C1 segment of cervical spinal cord (tissue), 14 donors: ENCODE measurements at regions not wholly inside any gene's neighbourhood (a gene's known extent, or its start where the extent isn't known, plus 50 kb on each side); places are given as distances from the start of the nearest gene placed in this dataset.
"Not testable (repeated sequence)": the region's sequence is repeated elsewhere in the genome, so short reads cannot be mapped to it uniquely, and the experiment has no call there.

Experiments used
- DNase-seq, 14 donors: peaks; one replicate each; lab custom pipeline; 2025; lab: John Stamatoyannopoulos, UW

DNA sequence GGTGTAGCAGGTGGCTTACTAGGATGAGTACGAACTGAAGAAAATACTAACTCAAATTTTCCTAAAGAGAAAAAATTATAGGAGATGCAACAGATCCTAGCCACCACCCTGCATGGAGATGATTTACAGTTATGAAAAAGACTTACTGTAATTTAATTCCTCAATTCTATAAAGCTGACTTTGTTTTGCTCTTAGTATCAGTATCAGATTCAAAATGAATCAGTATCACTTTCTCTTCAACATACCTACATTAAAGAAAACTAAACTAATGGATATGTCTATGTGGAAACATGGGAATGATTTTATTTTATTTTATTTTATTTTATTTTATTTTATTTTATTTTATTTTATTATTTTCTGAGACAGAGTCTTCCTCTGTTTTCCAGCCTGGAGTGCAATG is 525.8 kb downstream of the NLGN4X start:
- no peak for DNase-seq

DNA sequence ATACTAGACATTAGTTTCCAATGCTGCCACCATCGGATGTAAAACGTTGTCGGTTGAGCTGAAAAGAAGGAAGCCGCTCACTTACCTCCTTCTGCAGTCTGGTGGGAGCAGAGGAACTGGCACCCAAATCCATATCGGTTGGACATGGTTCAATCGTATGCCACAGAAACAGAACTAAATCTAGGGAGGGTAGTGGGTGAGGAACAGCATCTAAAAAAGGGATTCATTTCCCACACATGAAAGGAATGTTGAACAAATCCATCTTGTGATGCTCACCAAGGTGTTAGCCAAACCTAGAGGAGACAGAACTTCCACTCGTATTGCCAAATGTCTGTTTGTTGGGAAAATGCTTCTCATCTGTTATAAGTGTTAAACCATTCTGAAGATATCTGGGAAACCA is 532.7 kb downstream of the NLGN4X start:
- no peak for DNase-seq

DNA sequence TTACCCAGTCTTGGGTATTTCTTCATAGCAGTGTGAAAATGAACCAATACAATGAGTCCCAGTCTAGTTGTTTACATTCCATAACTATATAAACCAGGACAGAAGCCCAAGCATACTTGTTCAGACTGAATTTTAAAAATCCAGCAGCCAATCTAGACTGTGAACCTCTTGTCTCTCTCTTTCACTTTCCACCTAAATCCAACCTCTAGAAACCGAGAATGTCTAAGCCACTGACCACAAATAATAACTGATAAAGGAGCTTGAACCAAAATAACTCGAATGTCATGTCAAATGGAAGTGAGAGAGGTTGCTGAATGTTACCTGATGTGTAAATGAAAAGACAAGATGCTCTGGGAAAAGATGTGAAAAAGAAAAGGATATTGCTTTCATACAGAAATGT is 544.7 kb downstream of the NLGN4X start:
- no peak for DNase-seq

GRCh38 chrX:5681159-5681558 is 547.5 kb downstream of the NLGN4X start:
- peak in 1 of 14 donors; percentile 2 for DNase-seq

DNA sequence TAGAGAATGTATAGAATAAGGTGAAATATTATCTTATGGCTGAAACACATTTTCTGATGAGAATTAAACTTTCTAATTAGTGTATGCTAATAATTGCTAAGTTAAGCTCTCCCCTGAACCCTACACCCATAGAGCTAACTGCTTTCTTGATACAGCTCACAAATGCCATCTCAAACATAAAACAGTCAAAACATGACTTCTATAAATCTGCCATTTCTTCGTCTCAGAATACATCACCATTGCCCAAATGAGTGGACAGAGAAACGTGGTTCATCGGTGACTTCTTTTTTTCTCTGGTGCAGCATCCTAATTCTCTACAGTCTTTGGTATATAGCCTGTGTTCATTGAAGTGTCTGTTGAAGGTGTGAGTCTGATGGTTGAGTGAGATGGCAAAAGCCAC is 554.6 kb downstream of the NLGN4X start:
- no peak for DNase-seq

- no peak for DNase-seq
Observed at GRCh38 chrX:5672099-5672498, 556.6 kb downstream of the NLGN4X start.

- not testable (repeated sequence) for DNase-seq
Observed at GRCh38 chrX:5666689-5667088, 562.0 kb downstream of the NLGN4X start.

DNA sequence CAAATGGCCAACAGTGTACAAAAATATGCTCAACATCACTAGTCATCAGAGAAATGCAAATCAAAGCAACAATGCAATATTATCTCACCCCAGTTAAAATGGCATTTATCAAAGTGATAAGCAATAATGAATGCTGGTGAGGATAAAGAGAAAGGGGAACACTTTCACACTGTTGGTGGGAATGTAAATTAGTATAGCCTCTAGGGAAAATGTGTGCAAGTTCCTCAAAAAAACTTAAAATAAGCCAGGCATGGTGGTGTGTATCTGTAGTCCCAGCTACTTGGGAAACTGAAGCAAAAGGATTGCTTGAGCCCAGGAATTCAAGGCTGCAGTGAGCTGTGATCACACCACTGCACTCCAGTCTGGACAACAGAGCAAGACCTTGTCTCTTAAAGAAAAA is 572.1 kb downstream of the NLGN4X start:
- DNase-seq: no peak

- no peak for DNase-seq
Observed at GRCh38 chrX:5650904-5651303, 577.8 kb downstream of the NLGN4X start.

DNA sequence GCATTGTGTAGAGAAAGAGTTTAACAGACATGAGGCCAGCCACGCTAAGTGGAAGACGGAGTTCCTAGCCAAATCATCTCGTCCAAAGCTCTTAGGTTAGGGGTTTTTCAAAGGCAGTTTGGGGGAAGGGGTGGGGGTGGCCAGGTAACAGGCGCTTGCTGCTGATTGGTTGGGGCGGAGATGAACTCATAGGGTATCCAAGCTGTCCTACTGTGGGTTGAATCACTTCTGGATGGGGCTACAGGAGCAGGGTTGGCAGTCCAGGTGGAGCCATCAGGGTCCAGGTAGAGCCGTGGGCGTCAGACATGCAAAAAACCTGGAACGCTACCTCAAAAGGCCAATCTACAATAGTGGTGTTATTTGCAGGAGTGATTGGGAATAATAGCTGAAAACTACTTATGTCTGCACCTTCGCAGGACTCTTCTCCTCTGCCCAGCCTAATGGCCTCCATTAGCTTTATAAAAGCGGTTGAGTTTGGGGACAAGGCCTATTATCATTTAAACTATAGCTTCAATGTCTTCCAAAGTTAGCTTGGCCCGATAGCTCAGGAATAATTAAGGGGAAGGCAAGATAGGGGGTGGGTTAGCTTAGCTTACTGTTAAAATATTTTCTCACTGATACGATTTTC is 579.6 kb downstream of the NLGN4X start:
- no peak for DNase-seq

DNA sequence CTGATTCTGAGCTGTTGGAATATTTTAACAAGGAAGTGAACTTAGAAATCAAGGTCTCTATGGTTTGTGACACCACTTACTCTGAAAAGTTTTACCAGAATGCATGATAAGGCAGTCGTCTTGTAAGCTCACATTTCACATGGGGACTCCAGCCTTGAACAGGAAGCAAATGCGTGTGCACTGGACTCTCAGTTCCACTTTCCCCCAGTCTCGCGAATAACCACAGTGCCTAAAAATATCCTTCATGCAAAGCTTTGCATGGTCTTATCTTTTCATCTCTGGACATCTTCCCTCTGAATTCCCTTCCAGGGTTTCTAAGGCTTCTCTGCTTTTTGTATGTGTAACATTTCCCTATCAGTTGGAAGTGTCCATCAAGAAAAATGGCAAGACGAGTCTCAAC is 581.8 kb downstream of the NLGN4X start:
- peak in 4 of 14 donors; percentile 0 to 21 (median 0) for DNase-seq

DNA sequence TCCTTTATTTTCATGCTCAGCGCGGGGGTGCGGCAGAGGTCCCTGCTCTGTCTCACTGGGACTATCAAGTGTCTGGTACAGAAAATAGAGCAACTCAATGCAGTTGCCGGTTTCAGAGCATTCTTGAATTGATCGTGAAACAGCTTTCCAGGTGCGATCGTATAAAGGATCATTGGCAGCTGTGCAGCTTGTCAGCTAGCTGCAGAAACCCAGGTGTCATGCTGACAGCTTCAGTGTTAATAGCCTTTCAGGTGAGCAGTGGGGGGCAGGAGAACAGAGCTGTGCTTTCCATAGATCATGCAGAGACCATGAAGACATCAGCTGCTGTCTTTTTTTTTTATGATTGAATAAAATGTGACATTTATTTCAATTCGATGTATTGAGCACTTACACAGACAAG is 583.9 kb downstream of the NLGN4X start:
- no peak for DNase-seq

- DNase-seq: no peak
Observed at GRCh38 chrX:5640071-5640470, 588.6 kb downstream of the NLGN4X start.

- DNase-seq: no peak
Observed at GRCh38 chrX:5638572-5638971, 590.1 kb downstream of the NLGN4X start.

GRCh38 chrX:5632887-5633286 is 595.8 kb downstream of the NLGN4X start:
- no peak for DNase-seq

- no peak for DNase-seq
Observed at GRCh38 chrX:5632061-5632614, 596.5 kb downstream of the NLGN4X start.

- DNase-seq: peak in 5 of 14 donors; percentile 3 to 31 (median 11)
Observed at GRCh38 chrX:5617666-5618065, 611.0 kb downstream of the NLGN4X start.

DNA sequence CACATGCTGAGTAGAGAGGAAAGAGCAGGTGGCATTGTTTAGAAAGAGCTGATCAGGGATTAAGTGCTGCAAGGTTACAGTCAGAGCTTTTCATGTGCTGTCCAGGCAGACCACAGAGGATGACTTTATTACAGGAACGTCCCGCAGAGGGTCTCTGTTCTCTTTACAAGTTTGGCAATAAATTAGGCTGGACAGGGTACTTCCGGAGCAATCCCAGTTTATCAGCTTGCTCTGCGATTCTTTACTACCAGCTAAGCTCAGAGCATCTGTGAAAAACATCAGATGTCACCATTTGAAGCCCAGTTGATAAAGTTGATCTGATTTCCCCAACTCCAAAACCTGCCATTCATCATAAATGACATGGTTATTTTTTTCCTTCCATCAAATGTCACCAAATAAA is 633.1 kb downstream of the NLGN4X start:
- no peak for DNase-seq

- DNase-seq: no peak
Observed at GRCh38 chrX:5586726-5587125, 641.9 kb downstream of the NLGN4X start.

DNA sequence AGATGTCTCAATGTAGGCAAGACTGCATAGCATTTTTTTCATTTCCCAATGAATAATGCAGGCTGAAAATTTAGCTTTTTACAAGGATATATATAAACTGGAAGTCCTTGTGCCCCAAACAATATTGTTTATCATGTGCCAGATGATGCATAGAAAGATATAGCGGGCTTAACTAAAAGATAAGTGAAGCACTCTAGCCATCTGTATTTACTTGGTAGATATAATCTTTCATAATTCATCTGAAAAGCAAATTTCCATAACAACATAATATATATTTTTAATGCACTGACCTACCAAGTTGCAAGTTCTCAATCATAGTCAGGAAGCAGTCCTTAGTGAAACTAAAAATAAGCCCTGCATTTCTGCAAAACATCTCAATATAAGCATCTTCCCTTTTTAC is 653.3 kb downstream of the NLGN4X start:
- no peak for DNase-seq

DNA sequence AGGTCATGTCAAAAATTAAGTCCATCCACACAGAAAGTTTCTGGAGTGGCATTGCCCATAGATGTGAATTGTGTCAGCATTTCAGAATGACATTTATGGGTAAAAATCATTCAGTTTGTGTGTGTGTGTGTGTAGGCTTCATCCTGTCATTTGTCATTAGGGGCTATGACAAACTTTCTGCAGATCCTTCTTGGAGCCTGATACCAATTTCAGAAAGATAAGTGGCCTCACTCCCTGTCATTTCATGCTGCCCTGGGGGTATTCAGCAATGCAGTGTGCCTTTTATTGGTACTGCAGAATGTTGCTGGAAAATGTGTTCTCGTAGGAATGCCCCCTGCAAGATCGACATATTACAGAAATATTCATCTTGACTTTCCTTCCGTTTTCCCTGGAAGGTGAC is 659.7 kb downstream of the NLGN4X start:
- DNase-seq: no peak

- no peak for DNase-seq
Observed at GRCh38 chrX:5559386-5559785, 669.3 kb downstream of the NLGN4X start.

DNA sequence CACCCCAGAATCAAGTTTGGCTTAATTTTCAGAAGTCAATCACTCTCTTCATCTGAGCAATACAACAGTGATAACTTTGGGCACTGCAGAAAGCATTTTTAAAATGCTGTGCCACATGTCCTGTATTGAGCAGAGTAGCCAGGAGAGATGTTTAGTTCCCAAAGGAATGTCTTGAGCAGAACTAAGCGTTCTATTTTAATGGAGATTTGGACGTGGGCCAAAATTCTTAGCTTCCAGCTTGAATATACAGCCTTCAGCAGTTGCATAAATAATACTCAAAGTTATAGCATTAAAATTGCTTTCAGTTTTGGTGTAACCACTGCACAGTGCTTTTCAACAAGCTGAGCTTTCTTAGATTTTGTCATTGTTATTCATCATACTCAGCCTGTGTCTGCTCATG is 679.2 kb downstream of the NLGN4X start:
- DNase-seq: no peak

GRCh38 chrX:5537098-5537497 is 691.6 kb downstream of the NLGN4X start:
- DNase-seq: no peak
